ENCODE measurements at regions not wholly inside any gene's neighbourhood (a gene's known extent, or its start where the extent isn't known, plus 50 kb on each side); places are given as distances from the start of the nearest gene placed in this dataset.

DNA sequence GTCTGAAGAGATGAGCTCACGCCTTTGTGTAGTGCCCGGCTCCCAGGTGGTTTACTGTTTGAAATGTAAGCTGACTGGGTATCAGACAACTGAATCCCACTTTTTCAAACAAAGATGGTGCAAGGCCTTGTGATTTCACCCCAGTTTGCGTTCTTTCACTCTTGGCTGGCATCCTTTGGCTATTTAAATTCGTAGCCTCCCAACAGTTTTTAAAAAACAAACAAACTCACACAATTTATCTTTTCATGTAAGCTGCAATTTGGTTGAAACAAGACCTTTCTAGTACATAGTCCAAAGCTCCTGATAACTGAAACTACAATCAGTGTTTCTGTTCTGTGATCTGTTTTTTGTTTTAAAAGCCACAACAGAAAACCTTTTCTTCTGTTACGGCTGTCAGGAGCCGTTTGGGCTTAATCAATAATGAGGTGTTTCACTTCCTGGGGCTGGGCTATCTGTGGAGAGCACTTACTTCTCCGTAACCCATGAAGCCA is 65.1 kb upstream of the NPAS1 start:
- Mint-ChIP-seq H3K4me1 (peaks cover 20 to 77% (median 58%) of the 10 kb centered on the region in 4 donors), H3K9me3 (no peaks in the 10 kb centered on the region), H3K36me3 (peaks cover 11% of the 10 kb centered on the region), H3K4me3 (peak overlapping the region; percentile 63 to 92 (median 84)), H3K27me3 (no peaks in the 10 kb centered on the region), H3K27ac (peak overlapping the region; percentile 83 to 99 (median 95))
- Histone ChIP-seq H3K27ac (ENCODE audit: insufficient read depth, low read length, poor library complexity, severe bottlenecking) (peak overlapping the region; percentile 86), H3K27me3 (ENCODE audit: control insufficient read depth, insufficient read depth, low read length) (no peaks in the 10 kb centered on the region), H3K9me3 (ENCODE audit: control insufficient read depth in 2 of 2, low read length in 2 of 2) (no peaks in the 10 kb centered on the region), H3K4me1 (ENCODE audit: control insufficient read depth, insufficient read depth, low read length, poor library complexity, severe bottlenecking) (peaks cover 85% of the 10 kb centered on the region), H3K36me3 (ENCODE audit: control insufficient read depth, insufficient read depth, low read length) (no peaks in the 10 kb centered on the region), H3K4me3 (ENCODE audit: low read depth, low read length) (peak overlapping the region; percentile 95)
- DNase-seq (peak; percentile 8 to 70 (median 22)), ATAC-seq (ENCODE audit: low read depth in 2 of 2) (peak; percentile 22 to 25)

DNA sequence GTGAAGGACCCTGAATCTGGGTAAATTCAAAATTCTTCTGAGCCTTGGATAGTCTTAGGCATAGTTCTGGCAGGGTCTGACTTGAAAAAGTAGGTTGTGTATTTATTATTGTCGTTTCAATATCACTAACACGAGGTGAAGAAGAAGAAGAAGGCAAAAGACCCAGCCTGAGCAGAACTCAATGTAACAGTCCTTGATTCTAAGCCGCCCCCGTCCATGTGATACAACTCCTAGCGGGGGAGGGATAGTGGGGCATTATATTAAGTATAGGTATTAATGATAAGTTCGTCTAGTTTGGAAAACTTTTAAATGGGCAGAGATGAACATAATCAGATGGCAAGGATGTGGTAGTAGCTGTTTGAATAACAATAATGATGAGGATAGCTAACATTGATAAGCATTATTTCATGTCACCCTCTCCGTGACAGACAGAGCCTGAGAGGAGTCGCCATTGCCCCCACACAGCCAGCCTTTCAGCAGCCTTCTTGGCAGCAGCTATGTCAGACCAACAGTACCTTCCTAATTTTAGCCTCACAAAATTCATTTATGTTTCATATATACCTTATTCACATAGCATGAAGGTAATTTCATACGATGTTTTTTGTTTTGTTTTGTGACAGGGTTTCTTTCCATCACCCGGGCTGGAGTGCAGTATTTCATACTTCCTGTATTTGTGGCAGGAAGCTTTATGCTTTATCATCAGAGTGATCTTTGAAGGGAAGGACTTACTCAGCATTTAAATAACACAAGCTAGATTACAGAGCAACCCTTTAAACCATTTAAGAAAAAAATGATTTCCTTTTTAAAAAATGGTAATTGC is 64.4 kb upstream of the NPAS1 start:
- Histone ChIP-seq H3K4me1 (ENCODE audit: control insufficient read depth, insufficient read depth, low read length, poor library complexity, severe bottlenecking) (peaks cover 88% of the 10 kb centered on the region), H3K4me3 (ENCODE audit: low read depth, low read length) (peak overlapping the region; percentile 95), H3K27me3 (ENCODE audit: control insufficient read depth, insufficient read depth, low read length) (no peaks in the 10 kb centered on the region), H3K9me3 (ENCODE audit: control insufficient read depth in 2 of 2, low read length in 2 of 2) (no peaks in the 10 kb centered on the region), H3K27ac (ENCODE audit: insufficient read depth, low read length, poor library complexity, severe bottlenecking) (peak overlapping the region; percentile 86), H3K36me3 (ENCODE audit: control insufficient read depth, insufficient read depth, low read length) (no peaks in the 10 kb centered on the region)
- Mint-ChIP-seq H3K36me3 (peaks cover 8% of the 10 kb centered on the region), H3K27me3 (no peaks in the 10 kb centered on the region), H3K4me1 (peaks cover 23 to 79% (median 57%) of the 10 kb centered on the region in 4 donors), H3K27ac (peak overlapping the region; percentile 83 to 99 (median 95)), H3K9me3 (no peaks in the 10 kb centered on the region), H3K4me3 (peak overlapping the region; percentile 63 to 92 (median 84))
- peak; percentile 85 to 88 for ATAC-seq (ENCODE audit: low read depth in 2 of 2)
- peak; percentile 19 to 85 (median 75) for DNase-seq

DNA sequence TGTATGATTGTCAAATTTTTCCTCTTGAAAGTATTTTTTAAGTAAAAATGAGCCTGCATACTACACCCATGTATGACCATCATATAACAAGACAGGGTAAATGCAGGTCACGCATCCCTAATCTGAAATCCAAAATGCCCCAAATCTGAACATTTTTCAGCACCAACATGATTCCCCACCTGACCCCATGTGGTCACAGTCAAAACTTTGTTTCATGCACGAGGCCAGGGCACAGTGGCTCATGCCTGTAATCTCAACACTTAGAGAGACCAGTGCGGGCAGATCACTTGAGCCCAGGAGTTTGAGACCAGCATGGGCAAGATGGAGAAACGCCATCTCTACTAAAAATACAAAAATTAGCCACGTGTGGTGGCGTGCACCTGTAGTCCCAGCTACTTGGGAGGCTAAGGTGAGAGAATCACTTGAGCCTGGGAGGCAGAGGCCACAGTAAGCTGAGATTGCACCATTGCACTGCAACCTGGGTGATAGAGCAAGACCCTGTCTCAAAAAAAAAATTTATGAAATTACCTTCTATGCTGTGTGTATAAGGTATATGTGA is 63.7 kb upstream of the NPAS1 start:
- H3K27me3 ChIP-seq (ENCODE audit: control insufficient read depth, insufficient read depth, low read length): no peaks in the 10 kb centered on the region
- ATAC-seq (ENCODE audit: low read depth in 2 of 2): no peak
- no peaks in the 10 kb centered on the region for H3K9me3 ChIP-seq (ENCODE audit: control insufficient read depth in 2 of 2, low read length in 2 of 2)
- H3K4me3 Mint-ChIP-seq: peak overlapping the region; percentile 63 to 92 (median 84)
- H3K27ac ChIP-seq (ENCODE audit: insufficient read depth, low read length, poor library complexity, severe bottlenecking): peak overlapping the region; percentile 86
- no peaks in the 10 kb centered on the region for H3K36me3 ChIP-seq (ENCODE audit: control insufficient read depth, insufficient read depth, low read length)
- DNase-seq: no peak
- peaks cover 7% of the 10 kb centered on the region for H3K36me3 Mint-ChIP-seq
- H3K4me1 ChIP-seq (ENCODE audit: control insufficient read depth, insufficient read depth, low read length, poor library complexity, severe bottlenecking): peaks cover 81% of the 10 kb centered on the region
- no peaks in the 10 kb centered on the region for H3K9me3 Mint-ChIP-seq
- peaks cover 26 to 73% (median 51%) of the 10 kb centered on the region in 4 donors for H3K4me1 Mint-ChIP-seq
- H3K27me3 Mint-ChIP-seq: no peaks in the 10 kb centered on the region
- H3K4me3 ChIP-seq (ENCODE audit: low read depth, low read length): peak overlapping the region; percentile 95
- H3K27ac Mint-ChIP-seq: peak overlapping the region; percentile 83 to 99 (median 95)

DNA sequence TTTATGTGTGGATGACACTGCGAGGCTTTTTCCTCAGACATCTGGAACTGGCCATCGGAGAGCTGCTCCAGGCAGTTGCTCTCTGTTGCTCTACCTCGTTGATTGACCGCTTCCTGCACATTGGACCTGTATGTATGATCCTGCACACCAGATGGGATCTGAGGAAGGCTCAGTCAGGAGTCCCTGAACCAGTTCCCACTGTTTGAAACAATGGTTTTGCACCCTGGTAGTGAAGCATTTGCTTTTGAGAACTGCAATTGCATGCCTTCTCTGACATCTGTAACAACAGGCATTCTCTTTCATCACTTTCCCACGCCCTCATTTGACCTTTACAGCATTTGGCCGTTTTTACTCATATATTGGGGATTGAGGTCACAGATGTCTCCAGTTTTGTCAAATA is 61.1 kb upstream of the NPAS1 start:
- peaks cover 61% of the 10 kb centered on the region for H3K4me1 ChIP-seq (ENCODE audit: control insufficient read depth, insufficient read depth, low read length, poor library complexity, severe bottlenecking)
- H3K27me3 Mint-ChIP-seq: no peaks in the 10 kb centered on the region
- peak overlapping the region; percentile 47 for H3K4me3 ChIP-seq (ENCODE audit: low read depth, low read length)
- H3K27ac Mint-ChIP-seq: peak overlapping the region; percentile 32 to 89 (median 89)
- H3K4me1 Mint-ChIP-seq: peaks cover 38 to 66% (median 52%) of the 10 kb centered on the region in 4 donors
- no peaks in the 10 kb centered on the region for H3K36me3 ChIP-seq (ENCODE audit: control insufficient read depth, insufficient read depth, low read length)
- DNase-seq (no peak), ATAC-seq (ENCODE audit: low read depth in 2 of 2) (no peak)
- H3K4me3 Mint-ChIP-seq: peak overlapping the region in 2 of 4 donors; percentile 59 to 65
- peaks cover 11% of the 10 kb centered on the region for H3K36me3 Mint-ChIP-seq
- H3K9me3 ChIP-seq (ENCODE audit: control insufficient read depth in 2 of 2, low read length in 2 of 2): no peaks in the 10 kb centered on the region
- no peak overlapping the region for H3K27ac ChIP-seq (ENCODE audit: insufficient read depth, low read length, poor library complexity, severe bottlenecking)
- no peaks in the 10 kb centered on the region for H3K9me3 Mint-ChIP-seq
- no peaks in the 10 kb centered on the region for H3K27me3 ChIP-seq (ENCODE audit: control insufficient read depth, insufficient read depth, low read length)

DNA sequence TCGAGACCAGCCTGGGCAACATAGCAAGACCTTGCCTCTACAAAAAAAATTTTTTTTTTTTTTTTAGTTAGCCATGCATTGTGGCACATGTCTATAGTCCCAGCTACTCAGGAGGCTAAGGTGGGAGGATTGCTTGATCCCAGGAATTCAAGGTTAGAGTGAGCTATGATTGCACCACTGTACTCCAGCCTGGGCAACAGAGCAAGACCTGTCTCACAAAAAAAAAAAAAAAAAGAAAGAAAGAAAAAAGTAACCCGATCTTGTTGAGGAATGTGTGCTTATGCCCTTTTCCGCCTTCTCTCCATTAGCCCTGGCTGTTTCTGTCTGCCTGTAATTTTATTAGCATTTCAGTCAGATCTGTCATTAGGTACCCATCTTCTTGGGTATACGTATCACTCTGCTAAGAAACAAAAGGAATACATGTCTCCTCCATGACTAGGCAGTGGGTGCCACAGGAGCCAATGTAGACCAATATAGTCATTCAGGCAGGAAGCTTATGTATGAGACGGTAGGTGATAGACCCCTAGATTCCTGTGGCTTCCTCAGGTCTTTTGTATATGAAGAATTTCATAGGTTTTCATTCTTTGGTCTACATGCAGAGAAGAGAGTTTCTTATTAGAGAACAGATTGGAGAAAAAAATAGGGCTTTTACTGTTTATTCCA is 59.6 kb upstream of the NPAS1 start:
- H3K9me3 Mint-ChIP-seq: no peaks in the 10 kb centered on the region
- peaks cover 11% of the 10 kb centered on the region for H3K36me3 Mint-ChIP-seq
- H3K27ac Mint-ChIP-seq: peak overlapping the region in 1 of 3 donors; percentile 87

DNA sequence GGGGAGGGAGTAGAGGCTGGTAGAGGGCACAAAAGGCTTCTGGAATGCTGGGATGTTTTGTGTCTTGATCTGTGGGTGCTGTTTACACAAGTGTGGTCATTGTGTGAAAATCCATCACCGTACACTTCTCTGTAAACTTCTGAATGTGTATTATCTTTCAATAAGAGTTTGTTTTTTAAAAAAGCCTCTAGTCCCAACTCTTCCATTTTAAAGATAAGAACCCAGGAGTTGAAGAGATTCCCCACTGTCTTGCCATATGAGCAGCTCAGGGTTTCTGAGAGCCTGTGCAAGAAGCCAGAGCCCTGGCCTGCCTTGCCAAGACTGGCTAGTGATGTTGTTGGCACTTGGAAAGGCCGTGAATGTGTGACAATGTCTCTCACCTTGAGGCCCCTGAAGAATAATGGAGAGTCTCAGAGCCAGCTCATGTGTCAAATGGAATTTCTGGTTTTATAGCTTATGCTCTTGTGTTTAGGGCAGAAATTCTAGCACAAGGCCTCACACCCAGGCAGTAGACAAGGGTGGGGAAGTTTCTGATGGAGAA is 57.5 kb upstream of the NPAS1 start:
- Histone ChIP-seq H3K9me3 (ENCODE audit: control insufficient read depth in 2 of 2, low read length in 2 of 2) (no peaks in the 10 kb centered on the region), H3K36me3 (ENCODE audit: control insufficient read depth, insufficient read depth, low read length) (no peaks in the 10 kb centered on the region), H3K27me3 (ENCODE audit: control insufficient read depth, insufficient read depth, low read length) (no peaks in the 10 kb centered on the region), H3K27ac (ENCODE audit: insufficient read depth, low read length, poor library complexity, severe bottlenecking) (no peak overlapping the region), H3K4me1 (ENCODE audit: control insufficient read depth, insufficient read depth, low read length, poor library complexity, severe bottlenecking) (peaks cover 33% of the 10 kb centered on the region), H3K4me3 (ENCODE audit: low read depth, low read length) (no peak overlapping the region)
- ATAC-seq (ENCODE audit: low read depth in 2 of 2) (no peak), DNase-seq (no peak)
- H3K27ac Mint-ChIP-seq: peak overlapping the region in 1 of 3 donors; percentile 96
- H3K27me3 Mint-ChIP-seq: no peaks in the 10 kb centered on the region
- peaks cover 23 to 49% (median 34%) of the 10 kb centered on the region in 4 donors for H3K4me1 Mint-ChIP-seq
- H3K4me3 Mint-ChIP-seq: no peak overlapping the region
- H3K9me3 Mint-ChIP-seq: no peaks in the 10 kb centered on the region
- H3K36me3 Mint-ChIP-seq: peaks cover 20% of the 10 kb centered on the region

More for the DNA sequence above, 59.6 kb upstream of the NPAS1 start:
- Histone ChIP-seq H3K36me3 (ENCODE audit: control insufficient read depth, insufficient read depth, low read length) (no peaks in the 10 kb centered on the region), H3K27me3 (ENCODE audit: control insufficient read depth, insufficient read depth, low read length) (no peaks in the 10 kb centered on the region), H3K9me3 (ENCODE audit: control insufficient read depth in 2 of 2, low read length in 2 of 2) (no peaks in the 10 kb centered on the region), H3K27ac (ENCODE audit: insufficient read depth, low read length, poor library complexity, severe bottlenecking) (no peak overlapping the region), H3K4me1 (ENCODE audit: control insufficient read depth, insufficient read depth, low read length, poor library complexity, severe bottlenecking) (peaks cover 47% of the 10 kb centered on the region), H3K4me3 (ENCODE audit: low read depth, low read length) (no peak overlapping the region)
- DNase-seq (no peak), ATAC-seq (ENCODE audit: low read depth in 2 of 2) (no peak)
- no peaks in the 10 kb centered on the region for H3K27me3 Mint-ChIP-seq
- H3K4me1 Mint-ChIP-seq: peaks cover 28 to 52% (median 39%) of the 10 kb centered on the region in 4 donors
- H3K4me3 Mint-ChIP-seq: peak overlapping the region in 2 of 4 donors; percentile 50 to 54

DNA sequence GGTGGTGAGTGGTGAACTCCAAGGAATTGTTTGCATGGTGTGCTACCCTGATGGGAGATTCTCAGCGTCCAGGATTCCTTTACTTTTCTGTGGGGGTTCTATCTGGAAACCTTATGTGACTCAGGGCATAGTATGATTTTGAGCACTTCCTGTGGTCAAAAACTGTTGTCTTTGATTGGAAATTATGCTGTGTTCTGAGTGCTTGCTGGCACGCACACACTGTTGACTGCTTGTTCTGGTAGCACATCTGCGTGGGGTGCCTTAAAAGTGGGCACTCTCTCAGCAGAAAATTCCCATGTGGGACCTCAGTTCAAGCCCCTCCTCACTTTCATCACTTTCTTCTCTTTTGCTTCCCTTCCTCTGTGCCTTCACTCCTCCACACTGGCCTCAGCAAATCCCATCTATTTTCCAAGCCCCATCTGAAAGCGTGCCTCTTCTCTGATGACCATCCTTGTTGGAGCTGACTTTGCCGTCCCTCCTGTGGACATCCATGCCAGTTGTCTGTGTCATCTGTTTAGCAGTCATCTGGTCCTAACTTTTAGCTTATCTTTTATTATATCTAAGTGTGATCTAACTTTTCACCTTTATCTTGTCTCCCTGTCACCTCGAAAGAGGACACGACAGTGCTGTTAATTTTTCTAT is 56.4 kb upstream of the NPAS1 start:
- H3K4me3 Mint-ChIP-seq: no peak overlapping the region
- H3K27ac Mint-ChIP-seq: peak overlapping the region in 2 of 3 donors; percentile 75 to 87
- H3K4me1 ChIP-seq (ENCODE audit: control insufficient read depth, insufficient read depth, low read length, poor library complexity, severe bottlenecking): peaks cover 35% of the 10 kb centered on the region
- H3K9me3 Mint-ChIP-seq: no peaks in the 10 kb centered on the region
- H3K4me3 ChIP-seq (ENCODE audit: low read depth, low read length): no peak overlapping the region
- no peaks in the 10 kb centered on the region for H3K36me3 ChIP-seq (ENCODE audit: control insufficient read depth, insufficient read depth, low read length)
- H3K9me3 ChIP-seq (ENCODE audit: control insufficient read depth in 2 of 2, low read length in 2 of 2): no peaks in the 10 kb centered on the region
- H3K4me1 Mint-ChIP-seq: peaks cover 29 to 53% (median 41%) of the 10 kb centered on the region in 4 donors
- no peak for ATAC-seq (ENCODE audit: low read depth in 2 of 2)
- no peaks in the 10 kb centered on the region for H3K27me3 ChIP-seq (ENCODE audit: control insufficient read depth, insufficient read depth, low read length)
- H3K27me3 Mint-ChIP-seq: no peaks in the 10 kb centered on the region
- no peak for DNase-seq
- H3K27ac ChIP-seq (ENCODE audit: insufficient read depth, low read length, poor library complexity, severe bottlenecking): no peak overlapping the region
- peaks cover 27% of the 10 kb centered on the region for H3K36me3 Mint-ChIP-seq

Measured in CD4-positive, CD25-positive, alpha-beta regulatory T cell (primary cell).